ENCODE measurements at regions not wholly inside any gene's neighbourhood (a gene's known extent, or its start where the extent isn't known, plus 50 kb on each side); places are given as distances from the start of the nearest gene placed in this dataset.
"Not testable (repeated sequence)": the region's sequence is repeated elsewhere in the genome, so short reads cannot be mapped to it uniquely, and the experiment has no call there.

- not testable (repeated sequence) for DNase-seq (ENCODE audit: low read depth in 2 of 2)
Observed at GRCh38 chr3:118162627-118163588, 871.7 kb downstream of the IGSF11 start.

GRCh38 chr3:118165413-118165812, 869.2 kb downstream of the IGSF11 start:
- DNase-seq (ENCODE audit: low read depth in 2 of 2), result no peak

- no peak for DNase-seq (ENCODE audit: low read depth in 2 of 2)
Observed at GRCh38 chr3:118167571-118167970, 867.1 kb downstream of the IGSF11 start.

DNA sequence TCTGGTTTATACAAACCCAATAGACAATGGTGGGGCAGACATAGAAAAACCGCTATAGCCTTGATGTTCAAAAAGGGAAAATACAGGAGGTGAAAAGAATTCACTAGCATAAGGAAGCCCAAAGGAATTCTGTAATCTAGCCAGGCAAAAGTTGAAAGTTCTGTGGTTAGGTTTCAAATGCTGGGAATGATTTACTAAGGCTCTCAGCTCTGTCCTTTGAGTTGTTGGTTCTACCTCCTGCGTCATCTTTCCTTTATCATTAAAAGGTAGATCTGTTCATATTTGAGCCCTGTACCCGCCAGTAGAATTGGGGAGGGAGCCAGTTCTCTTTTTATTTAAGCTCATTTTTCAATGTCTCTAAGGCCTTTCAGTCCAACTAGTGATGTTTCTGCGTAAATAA, 866.5 kb downstream of the IGSF11 start:
- DNase-seq (ENCODE audit: low read depth in 2 of 2), result no peak

- no peak for DNase-seq (ENCODE audit: low read depth in 2 of 2)
Observed at GRCh38 chr3:118171236-118171852, 863.3 kb downstream of the IGSF11 start.

DNA sequence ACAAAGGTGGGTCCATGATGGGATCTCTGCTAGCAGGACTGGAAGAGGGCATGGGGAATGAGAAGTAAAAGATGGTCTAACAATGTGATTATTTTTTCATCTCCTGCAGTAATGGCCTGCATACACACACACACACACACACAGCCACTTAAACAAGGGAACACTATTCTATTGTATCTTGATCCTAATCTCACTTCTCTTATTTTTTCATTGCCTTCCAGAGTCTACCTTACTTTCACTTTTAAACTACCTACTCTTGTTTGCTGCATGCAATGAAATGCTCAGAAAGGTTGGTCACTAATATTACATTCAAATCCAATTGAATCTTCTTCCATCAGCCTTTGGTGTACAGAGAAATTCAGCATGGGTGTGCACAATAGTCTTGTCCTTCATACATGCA, 853.8 kb downstream of the IGSF11 start:
- DNase-seq (ENCODE audit: low read depth in 2 of 2), result no peak

GRCh38 chr3:118181274-118181673, 853.4 kb downstream of the IGSF11 start:
- no peak for DNase-seq (ENCODE audit: low read depth in 2 of 2)

GRCh38 chr3:118186051-118186450, 848.6 kb downstream of the IGSF11 start:
- DNase-seq (ENCODE audit: low read depth in 2 of 2), result no peak

DNA sequence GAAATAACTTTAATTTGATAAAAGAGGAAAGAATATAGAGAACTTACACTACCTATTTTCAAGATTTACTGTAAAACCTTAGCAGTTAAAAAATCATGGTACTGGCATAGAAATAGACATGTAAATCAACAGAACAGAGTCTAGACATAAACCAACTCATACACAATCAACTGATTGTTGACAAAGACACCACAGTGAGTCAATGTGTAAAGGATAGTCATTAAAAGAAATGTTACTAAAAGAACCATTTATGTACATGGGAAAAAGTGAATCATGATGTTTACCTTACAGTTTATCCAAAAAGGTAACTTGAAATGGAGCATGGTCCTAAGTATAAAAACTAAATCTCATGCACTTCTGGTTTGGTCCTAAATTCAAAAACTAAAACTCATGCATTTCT, 847.4 kb downstream of the IGSF11 start:
- DNase-seq (ENCODE audit: low read depth in 2 of 2), result no peak

GRCh38 chr3:118196183-118196582, 838.5 kb downstream of the IGSF11 start:
- no peak for DNase-seq (ENCODE audit: low read depth in 2 of 2)

- no peak for DNase-seq (ENCODE audit: low read depth in 2 of 2)
Observed at GRCh38 chr3:118199044-118199443, 835.6 kb downstream of the IGSF11 start.

GRCh38 chr3:118204052-118204656, 830.5 kb downstream of the IGSF11 start:
- no peak for DNase-seq (ENCODE audit: low read depth in 2 of 2)

- DNase-seq (ENCODE audit: low read depth in 2 of 2), result no peak
Observed at GRCh38 chr3:118207271-118207670, 827.4 kb downstream of the IGSF11 start.

DNA sequence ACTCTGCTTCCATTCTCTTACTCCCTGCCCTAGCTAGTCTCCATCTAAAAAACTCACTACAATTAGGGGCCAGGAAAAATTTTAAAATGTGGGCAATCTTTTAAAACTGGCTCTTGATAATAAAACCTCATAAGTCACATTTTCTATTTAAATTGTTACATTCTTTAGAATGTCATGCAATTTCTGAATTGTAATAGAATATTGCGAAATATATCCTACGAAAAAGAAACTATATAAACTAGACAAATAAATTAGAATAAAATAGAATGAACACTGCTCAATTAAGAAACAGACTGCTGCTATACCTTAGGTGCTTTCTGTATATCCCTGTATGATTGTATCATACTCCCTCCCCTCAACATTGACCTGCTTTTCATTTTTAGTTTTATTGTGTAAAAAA, 826.0 kb downstream of the IGSF11 start:
- no peak for DNase-seq (ENCODE audit: low read depth in 2 of 2)

DNA sequence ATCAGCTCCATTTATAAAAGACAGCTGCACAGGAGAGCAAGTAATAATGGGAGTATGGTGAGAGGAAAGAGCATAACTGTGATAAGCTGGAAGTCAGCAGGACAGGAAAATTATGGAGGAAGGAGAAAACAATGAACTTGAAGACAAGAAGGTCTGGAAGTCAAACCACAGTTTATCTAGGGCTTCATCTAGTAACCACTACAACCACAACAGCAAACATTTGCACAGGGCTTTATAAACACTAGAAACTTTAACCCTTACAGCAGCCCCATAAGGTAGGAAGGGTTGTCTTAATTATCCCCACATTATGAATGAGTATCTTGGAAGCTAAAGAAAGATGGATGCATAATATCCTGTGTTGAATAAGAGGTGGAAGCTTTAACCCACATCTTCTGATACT, 820.8 kb downstream of the IGSF11 start:
- DNase-seq (ENCODE audit: low read depth in 2 of 2), result no peak

DNA sequence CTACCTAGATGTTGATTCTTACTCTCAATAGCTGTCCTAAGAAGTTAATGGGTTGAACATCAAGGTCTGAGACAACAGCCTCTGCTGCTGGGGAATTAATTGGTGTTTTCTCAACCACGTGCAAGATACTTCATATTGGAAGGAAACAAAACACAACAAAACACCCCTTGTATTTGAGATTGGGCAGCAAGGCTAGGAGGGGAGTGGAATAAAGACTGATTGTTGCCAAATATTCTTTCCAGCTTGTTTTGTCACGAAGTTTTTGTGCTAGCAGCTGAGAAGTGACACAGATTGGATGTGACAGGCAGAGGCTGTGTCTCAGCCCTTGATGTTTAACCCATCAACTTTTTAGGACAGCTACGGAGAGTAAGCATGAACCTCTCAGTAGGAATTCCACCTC, 808.4 kb downstream of the IGSF11 start:
- no peak for DNase-seq (ENCODE audit: low read depth in 2 of 2)

- no peak for DNase-seq (ENCODE audit: low read depth in 2 of 2)
Observed at GRCh38 chr3:118227191-118227590, 807.5 kb downstream of the IGSF11 start.

GRCh38 chr3:118228151-118228550, 806.5 kb downstream of the IGSF11 start:
- DNase-seq (ENCODE audit: low read depth in 2 of 2), result no peak

- DNase-seq (ENCODE audit: low read depth in 2 of 2), result no peak
Observed at GRCh38 chr3:118229196-118229595, 805.5 kb downstream of the IGSF11 start.

- no peak for DNase-seq (ENCODE audit: low read depth in 2 of 2)
Observed at GRCh38 chr3:118231578-118231977, 803.1 kb downstream of the IGSF11 start.

DNA sequence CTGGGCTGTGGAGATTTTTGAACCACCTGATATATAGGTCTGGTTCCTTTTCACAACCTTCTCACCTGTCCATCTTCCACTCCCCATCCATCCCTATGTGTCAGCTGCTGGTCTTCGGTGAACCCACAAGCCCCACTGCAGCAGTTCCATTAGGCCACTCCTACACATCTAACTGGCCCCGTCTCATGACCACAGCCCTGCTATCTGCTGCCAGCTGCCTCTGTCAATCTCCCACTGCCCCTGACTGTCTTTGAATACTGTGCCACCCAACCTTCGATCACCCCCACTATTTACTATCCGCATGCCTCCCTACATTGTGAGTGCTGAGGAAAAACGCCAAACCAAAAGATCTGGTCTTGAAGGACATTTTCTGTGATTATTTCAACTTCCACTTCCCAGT, 795.4 kb downstream of the IGSF11 start:
- DNase-seq (ENCODE audit: low read depth in 2 of 2), result no peak

DNA sequence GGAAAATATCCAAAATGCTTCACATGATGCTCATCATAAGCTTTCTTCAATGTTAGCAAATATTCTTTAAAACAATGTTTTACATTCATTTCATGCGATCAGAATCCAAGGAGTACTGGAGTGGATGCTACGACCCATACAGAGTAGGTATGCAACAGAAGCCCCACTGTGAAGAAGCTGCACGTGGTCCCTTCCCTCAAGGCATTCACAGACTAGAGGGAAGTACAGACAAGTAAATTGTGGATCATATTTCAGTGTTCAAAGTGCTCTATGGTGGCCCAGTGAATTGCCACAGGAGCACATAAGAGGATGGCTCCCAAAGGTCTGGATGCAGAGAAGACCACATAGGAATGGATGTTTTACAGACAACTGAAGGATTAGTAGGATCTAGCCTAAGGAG, 789.9 kb downstream of the IGSF11 start:
- DNase-seq (ENCODE audit: low read depth in 2 of 2), result no peak

DNA sequence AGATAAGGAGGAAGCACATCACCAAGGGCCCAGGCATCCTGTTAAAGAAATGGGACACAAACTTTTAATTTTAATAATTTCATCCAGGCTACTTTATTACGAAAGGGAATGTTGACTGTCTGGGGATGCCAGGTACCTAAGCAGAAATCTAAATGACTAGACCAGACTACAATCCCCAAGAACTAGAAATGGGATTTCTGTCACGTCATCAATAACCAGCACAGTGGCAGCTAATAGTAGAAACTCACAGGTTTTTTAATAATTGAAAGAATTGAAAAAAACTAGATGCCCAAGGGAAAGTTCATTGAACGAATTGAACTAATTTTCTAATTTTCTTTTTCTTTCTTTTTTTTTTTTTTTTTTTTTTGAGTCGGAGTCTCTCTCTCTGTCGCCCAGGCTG, 789.3 kb downstream of the IGSF11 start:
- no peak for DNase-seq (ENCODE audit: low read depth in 2 of 2)
